DND-41 (cell line): ENCODE measurements at regions not wholly inside any gene's neighbourhood (a gene's known extent, or its start where the extent isn't known, plus 50 kb on each side); places are given as distances from the start of the nearest gene placed in this dataset.

ENCODE experiments used
- ATAC-seq: fragments of 200-7000 bp; cut with Tn5 transposase; 3 replicates; pipeline ENCODE4 v1.9.1; 2021; ENCODE audit warnings: low read depth; ENCODE audit not compliant: insufficient read depth
- DNase-seq: peaks from one replicate; pipeline ENCODE4 v3.0.0-alpha.2; 2020
- H2AFZ ChIP-seq: 2 replicates; pipeline ENCODE4 v1.6.0; 2012; ENCODE audit warnings: low read depth, low read length
- H3K27ac ChIP-seq: 2 replicates; pipeline ENCODE4 v1.5.1; 2012; ENCODE audit warnings: low read length, inconsistent platforms
- H3K27me3 ChIP-seq: fragments of 200-600 bp; sonication (generic); 2 replicates; pipeline ENCODE4 v1.6.0; 2012; ENCODE audit warnings: low read length, mild to moderate bottlenecking, inconsistent platforms; ENCODE audit not compliant: insufficient read depth, poor library complexity
- H3K36me3 ChIP-seq: 2 replicates; pipeline ENCODE4 v1.5.1; 2012; ENCODE audit warnings: low read length, inconsistent platforms; ENCODE audit not compliant: insufficient read depth
- H3K4me1 ChIP-seq: 2 replicates; pipeline ENCODE4 v1.5.1; 2012; ENCODE audit warnings: mild to moderate bottlenecking, low read length; ENCODE audit not compliant: insufficient read depth
- H3K4me2 ChIP-seq: 2 replicates; pipeline ENCODE4 v1.6.0; 2012; ENCODE audit warnings: mild to moderate bottlenecking, moderate library complexity, low read length, inconsistent platforms; ENCODE audit not compliant: insufficient read depth
- H3K4me3 ChIP-seq, 2 experiments: fragments of 200-600 bp in 1 of 2; shearing (Covaris generic) in 1 of 2; 2 replicates each; pipeline ENCODE4 v1.5.1; 2012 to 2016; ENCODE audit warnings: inconsistent platforms in 2 of 2, low read length in 2 of 2, mild to moderate bottlenecking in 2 of 2, low read depth in 1 of 2, moderate library complexity in 1 of 2
- H3K79me2 ChIP-seq: 2 replicates; pipeline ENCODE4 v1.6.0; 2012; ENCODE audit warnings: low read length, inconsistent platforms; ENCODE audit not compliant: insufficient read depth
- H3K9ac ChIP-seq: 2 replicates; pipeline ENCODE4 v1.6.0; 2012; ENCODE audit warnings: low read depth, mild to moderate bottlenecking, inconsistent platforms, low read length, moderate library complexity
- H3K9me3 ChIP-seq: 2 replicates; pipeline ENCODE4 v1.5.1; 2012; ENCODE audit warnings: low read length, moderate library complexity, mild to moderate bottlenecking, inconsistent platforms; ENCODE audit not compliant: insufficient read depth, severe bottlenecking
- H4K20me1 ChIP-seq: 2 replicates; pipeline ENCODE4 v1.6.0; 2012; ENCODE audit warnings: low read length; ENCODE audit not compliant: insufficient read depth
- EZH2 ChIP-seq: IDR thresholded peaks from 3 replicates; pipeline ENCODE4 v1.6.1; 2012; ENCODE audit warnings: borderline replicate concordance, low read depth, mild to moderate bottlenecking, moderate library complexity, low read length, inconsistent platforms; ENCODE audit not compliant: severe bottlenecking
- TF ChIP-seq, protein P1 (sequence below): IDR thresholded peaks from 2 replicates; pipeline ENCODE4 v1.5.1; 2012; ENCODE audit warnings: borderline replicate concordance, low read length, moderate library complexity, mild to moderate bottlenecking; ENCODE audit not compliant: poor library complexity, severe bottlenecking; ENCODE audit errors: extremely low read depth

DNA sequence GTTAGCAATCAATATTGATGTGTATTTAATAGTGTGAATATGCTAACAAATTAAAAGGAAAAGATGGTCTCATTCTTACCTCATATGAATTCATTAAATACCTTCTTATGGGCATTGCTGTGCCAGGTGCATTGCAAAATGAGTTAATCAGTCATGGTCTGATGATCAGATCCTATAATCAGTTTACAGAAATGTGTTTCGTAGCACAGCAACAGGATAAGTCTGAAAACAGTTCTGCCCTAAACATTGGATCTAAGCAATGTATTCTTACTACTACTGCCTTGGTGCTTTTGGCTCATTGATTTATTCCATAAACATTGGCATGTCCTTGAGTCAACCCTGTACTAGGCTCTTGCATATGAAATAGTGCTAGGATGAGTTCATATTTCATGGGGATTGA lies 417.0 kb upstream of the JAG1 start:
- DNase-seq: no peak

DNA sequence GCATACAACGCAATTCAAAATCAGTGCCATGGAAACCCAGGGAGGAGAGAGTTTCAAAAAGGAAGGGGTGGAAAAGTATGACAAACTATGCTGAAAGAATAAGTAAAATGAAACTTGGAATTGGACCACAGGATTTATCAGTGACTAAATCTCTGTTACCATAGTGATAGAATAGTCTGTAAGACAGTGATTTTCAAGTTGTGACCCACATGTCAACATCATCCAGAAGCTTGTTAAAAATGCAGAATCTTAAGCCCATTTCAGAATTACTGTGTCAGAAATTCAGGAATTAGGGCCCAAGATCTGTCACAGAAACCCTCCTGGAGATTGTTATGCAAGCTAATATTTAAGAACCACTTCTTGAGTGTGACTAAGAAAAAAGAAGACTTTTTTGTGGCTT lies 417.7 kb upstream of the JAG1 start:
- Histone ChIP-seq H3K4me3 (no peak overlapping the region), H2AFZ (no peak overlapping the region), H3K27ac (no peak overlapping the region), H3K4me1 (no peaks in the 10 kb centered on the region), H3K79me2 (no peaks in the 10 kb centered on the region), H3K4me2 (no peak overlapping the region), H3K27me3 (no peaks in the 10 kb centered on the region), H3K9me3 (no peaks in the 10 kb centered on the region), H4K20me1 (no peaks in the 10 kb centered on the region), H3K9ac (no peak overlapping the region), H3K36me3 (no peaks in the 10 kb centered on the region)
- ATAC-seq: no peak
- no peak for DNase-seq
- no peak for TF ChIP-seq EZH2
- TF ChIP-seq, protein P1, sequence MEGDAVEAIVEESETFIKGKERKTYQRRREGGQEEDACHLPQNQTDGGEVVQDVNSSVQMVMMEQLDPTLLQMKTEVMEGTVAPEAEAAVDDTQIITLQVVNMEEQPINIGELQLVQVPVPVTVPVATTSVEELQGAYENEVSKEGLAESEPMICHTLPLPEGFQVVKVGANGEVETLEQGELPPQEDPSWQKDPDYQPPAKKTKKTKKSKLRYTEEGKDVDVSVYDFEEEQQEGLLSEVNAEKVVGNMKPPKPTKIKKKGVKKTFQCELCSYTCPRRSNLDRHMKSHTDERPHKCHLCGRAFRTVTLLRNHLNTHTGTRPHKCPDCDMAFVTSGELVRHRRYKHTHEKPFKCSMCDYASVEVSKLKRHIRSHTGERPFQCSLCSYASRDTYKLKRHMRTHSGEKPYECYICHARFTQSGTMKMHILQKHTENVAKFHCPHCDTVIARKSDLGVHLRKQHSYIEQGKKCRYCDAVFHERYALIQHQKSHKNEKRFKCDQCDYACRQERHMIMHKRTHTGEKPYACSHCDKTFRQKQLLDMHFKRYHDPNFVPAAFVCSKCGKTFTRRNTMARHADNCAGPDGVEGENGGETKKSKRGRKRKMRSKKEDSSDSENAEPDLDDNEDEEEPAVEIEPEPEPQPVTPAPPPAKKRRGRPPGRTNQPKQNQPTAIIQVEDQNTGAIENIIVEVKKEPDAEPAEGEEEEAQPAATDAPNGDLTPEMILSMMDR: no peak

More for the DNA sequence above, 417.0 kb upstream of the JAG1 start:
- TF ChIP-seq, protein P1: no peak
- TF ChIP-seq EZH2: no peak
- H3K79me2 ChIP-seq: no peaks in the 10 kb centered on the region
- no peaks in the 10 kb centered on the region for H3K36me3 ChIP-seq
- H3K4me1 ChIP-seq: no peaks in the 10 kb centered on the region
- H3K27ac ChIP-seq: no peak overlapping the region
- ATAC-seq: no peak
- no peak overlapping the region for H2AFZ ChIP-seq
- H3K9ac ChIP-seq: no peak overlapping the region
- H3K9me3 ChIP-seq: no peaks in the 10 kb centered on the region
- H3K4me3 ChIP-seq: no peak overlapping the region
- H3K27me3 ChIP-seq: no peaks in the 10 kb centered on the region
- no peak overlapping the region for H3K4me2 ChIP-seq
- no peaks in the 10 kb centered on the region for H4K20me1 ChIP-seq

DNA sequence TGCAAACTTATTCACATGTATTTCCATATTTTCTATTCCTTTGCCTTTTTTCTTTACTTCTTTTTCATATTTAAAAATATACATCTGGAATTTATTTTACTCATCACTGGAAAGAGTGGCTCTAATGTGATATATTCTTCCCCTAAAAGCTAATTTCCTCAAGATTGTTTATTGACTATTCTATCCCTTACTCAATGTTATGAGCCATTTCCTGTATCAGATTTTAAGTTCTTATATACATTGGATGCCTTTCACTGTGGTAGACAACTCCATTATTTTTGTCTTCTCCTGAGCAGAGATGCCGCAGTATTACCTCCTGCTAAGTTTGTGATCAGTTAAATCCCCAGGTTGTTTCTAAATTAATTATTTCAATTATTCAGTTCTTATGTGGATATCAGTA lies 418.4 kb upstream of the JAG1 start:
- Histone ChIP-seq H3K9me3 (no peaks in the 10 kb centered on the region), H3K4me3 (no peak overlapping the region), H3K36me3 (no peaks in the 10 kb centered on the region), H4K20me1 (no peaks in the 10 kb centered on the region), H3K4me1 (no peaks in the 10 kb centered on the region), H3K79me2 (no peaks in the 10 kb centered on the region), H3K9ac (no peak overlapping the region), H3K4me2 (no peak overlapping the region), H3K27me3 (no peaks in the 10 kb centered on the region), H2AFZ (no peak overlapping the region), H3K27ac (no peak overlapping the region)
- ATAC-seq: no peak
- TF ChIP-seq, protein P1: no peak
- TF ChIP-seq EZH2: no peak
- DNase-seq: no peak

DNA sequence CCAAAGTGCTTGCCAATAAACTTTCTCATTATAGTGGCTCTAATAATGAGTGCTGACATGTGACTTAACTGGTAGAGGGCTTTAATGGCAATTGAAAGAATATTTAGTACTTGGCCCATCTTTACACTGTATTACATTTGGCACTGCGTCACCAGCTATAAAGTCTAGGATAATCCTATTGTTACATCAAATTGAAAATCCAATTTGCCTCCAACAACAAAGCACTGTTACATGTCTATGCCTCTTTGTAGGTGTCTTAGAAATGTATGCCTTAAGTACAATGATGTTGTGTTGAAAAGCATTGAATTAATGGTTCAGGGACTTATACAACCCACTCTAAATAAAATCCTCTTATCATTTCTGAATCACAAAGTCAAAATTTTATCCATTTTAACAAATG lies 420.4 kb upstream of the JAG1 start:
- Histone ChIP-seq H4K20me1 (no peaks in the 10 kb centered on the region), H3K4me2 (no peak overlapping the region), H3K27ac (no peak overlapping the region), H3K9me3 (no peaks in the 10 kb centered on the region), H3K79me2 (no peaks in the 10 kb centered on the region), H3K36me3 (no peaks in the 10 kb centered on the region), H3K27me3 (no peaks in the 10 kb centered on the region), H3K4me3 (no peak overlapping the region), H2AFZ (no peak overlapping the region), H3K4me1 (no peaks in the 10 kb centered on the region), H3K9ac (no peak overlapping the region)
- ATAC-seq (no peak), DNase-seq (no peak)
- TF ChIP-seq EZH2: no peak
- TF ChIP-seq, protein P1: no peak
